ENCODE measurements at regions not wholly inside any gene's neighbourhood (a gene's known extent, or its start where the extent isn't known, plus 50 kb on each side); places are given as distances from the start of the nearest gene placed in this dataset.

DNA sequence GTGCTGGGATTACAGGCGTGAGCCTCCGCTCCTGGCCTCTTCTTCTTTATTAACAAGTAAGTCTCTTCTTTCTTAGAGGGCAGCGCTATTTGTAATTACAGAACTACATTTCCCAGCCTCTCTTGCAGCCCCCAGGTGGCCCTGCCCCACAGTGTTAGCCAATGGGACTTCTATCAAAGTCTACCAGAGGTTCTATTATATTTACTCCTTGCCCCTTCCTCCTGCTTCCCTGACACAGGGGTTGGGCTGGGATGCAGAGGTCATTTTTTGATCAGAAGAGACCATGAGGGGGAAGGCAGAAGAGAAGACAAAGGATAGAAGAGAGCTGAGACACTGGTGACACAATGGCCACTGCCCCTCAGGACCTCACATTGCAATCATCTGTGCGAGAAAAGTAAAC lies 224.2 kb downstream of the SYK start:
- TF ChIP-seq, protein P1, sequence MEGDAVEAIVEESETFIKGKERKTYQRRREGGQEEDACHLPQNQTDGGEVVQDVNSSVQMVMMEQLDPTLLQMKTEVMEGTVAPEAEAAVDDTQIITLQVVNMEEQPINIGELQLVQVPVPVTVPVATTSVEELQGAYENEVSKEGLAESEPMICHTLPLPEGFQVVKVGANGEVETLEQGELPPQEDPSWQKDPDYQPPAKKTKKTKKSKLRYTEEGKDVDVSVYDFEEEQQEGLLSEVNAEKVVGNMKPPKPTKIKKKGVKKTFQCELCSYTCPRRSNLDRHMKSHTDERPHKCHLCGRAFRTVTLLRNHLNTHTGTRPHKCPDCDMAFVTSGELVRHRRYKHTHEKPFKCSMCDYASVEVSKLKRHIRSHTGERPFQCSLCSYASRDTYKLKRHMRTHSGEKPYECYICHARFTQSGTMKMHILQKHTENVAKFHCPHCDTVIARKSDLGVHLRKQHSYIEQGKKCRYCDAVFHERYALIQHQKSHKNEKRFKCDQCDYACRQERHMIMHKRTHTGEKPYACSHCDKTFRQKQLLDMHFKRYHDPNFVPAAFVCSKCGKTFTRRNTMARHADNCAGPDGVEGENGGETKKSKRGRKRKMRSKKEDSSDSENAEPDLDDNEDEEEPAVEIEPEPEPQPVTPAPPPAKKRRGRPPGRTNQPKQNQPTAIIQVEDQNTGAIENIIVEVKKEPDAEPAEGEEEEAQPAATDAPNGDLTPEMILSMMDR (IDR thresholded peaks at IDR 0.05; ENCODE audit: extremely low read depth in 1 of 2, insufficient read depth in 1 of 2, low read depth in 1 of 2, low read length in 2 of 2) = no peak
- no peak for TF ChIP-seq EZH2 (IDR thresholded peaks at IDR 0.05; ENCODE audit: borderline replicate concordance, low read depth, low read length, severe bottlenecking)
- TF ChIP-seq, protein P2, sequence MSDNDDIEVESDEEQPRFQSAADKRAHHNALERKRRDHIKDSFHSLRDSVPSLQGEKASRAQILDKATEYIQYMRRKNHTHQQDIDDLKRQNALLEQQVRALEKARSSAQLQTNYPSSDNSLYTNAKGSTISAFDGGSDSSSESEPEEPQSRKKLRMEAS (IDR thresholded peaks at IDR 0.05; ENCODE audit: insufficient read depth, insufficient read length) = no peak
- TF ChIP-seq POLR2A (IDR thresholded peaks at IDR 0.05; ENCODE audit: low read depth, low read length) = no peak
- TF ChIP-seq POLR2AphosphoS5 (IDR thresholded peaks at IDR 0.05; ENCODE audit: insufficient read depth, low read depth, low read length) = no peak
- TF ChIP-seq MYC (IDR thresholded peaks at IDR 0.05; ENCODE audit: low read depth, low read length) = no peak
